ENCODE measurements at regions not wholly inside any gene's neighbourhood (a gene's known extent, or its start where the extent isn't known, plus 50 kb on each side); places are given as distances from the start of the nearest gene placed in this dataset.
A peak's percentile ranks its signal among the peaks of the same experiment; 100 is the strongest.

- Histone ChIP-seq H3K27ac (no peak overlapping the region), H3K4me3 (no peak overlapping the region), H3K36me3 (no peaks in the 10 kb centered on the region), H3K4me1 (no peaks in the 10 kb centered on the region), H3K9me3 (no peaks in the 10 kb centered on the region), H3K27me3 (no peaks in the 10 kb centered on the region)
- DNase-seq (no peak), ATAC-seq (ENCODE audit: low FRiP score in 2 of 2) (no peak)
- WGBS, 2 donors: 81 to 87% methylated on average over 3 of the region's 3 CpGs
- TF ChIP-seq POLR2A (IDR thresholded peaks at IDR 0.05) (no peak), CTCF (IDR thresholded peaks at IDR 0.05) (no peak)
Measured at GRCh38 chr10:52484206-52485065, 170.4 kb downstream of the DKK1 start.

DNA sequence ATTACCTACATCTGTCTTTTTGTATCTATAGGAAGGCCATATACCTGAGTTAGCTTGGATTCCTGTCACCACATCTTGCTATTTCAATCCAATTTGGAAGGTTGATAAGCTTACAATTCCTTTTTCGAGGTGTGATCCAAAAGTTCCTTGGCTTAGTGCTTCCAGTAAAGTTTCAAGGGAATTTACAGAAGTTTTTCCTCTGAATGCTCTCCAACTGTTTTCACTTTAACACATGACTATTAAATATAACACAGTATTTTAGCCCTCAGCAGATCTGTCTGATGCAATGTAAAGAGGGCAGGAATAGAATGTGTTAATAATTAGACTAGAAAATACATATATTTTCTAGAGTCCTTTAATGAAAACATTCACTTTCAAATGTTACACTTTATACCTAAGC is 171.4 kb downstream of the DKK1 start:
- 64 to 76% methylated on average over 1 of the region's 1 CpG for WGBS, 2 donors
- H3K27ac ChIP-seq: no peak overlapping the region
- ATAC-seq (ENCODE audit: low FRiP score in 2 of 2): no peak
- TF ChIP-seq EP300 (IDR thresholded peaks at IDR 0.05) (no peak), POLR2A (IDR thresholded peaks at IDR 0.05) (no peak), POLR2AphosphoS5 (IDR thresholded peaks at IDR 0.05) (no peak), CTCF (IDR thresholded peaks at IDR 0.05) (no peak)
- no peaks in the 10 kb centered on the region for H3K36me3 ChIP-seq
- H3K4me3 ChIP-seq: no peak overlapping the region
- H3K9me3 ChIP-seq: no peaks in the 10 kb centered on the region
- DNase-seq: no peak
- H3K4me1 ChIP-seq: no peaks in the 10 kb centered on the region
- H3K27me3 ChIP-seq: no peaks in the 10 kb centered on the region

DNA sequence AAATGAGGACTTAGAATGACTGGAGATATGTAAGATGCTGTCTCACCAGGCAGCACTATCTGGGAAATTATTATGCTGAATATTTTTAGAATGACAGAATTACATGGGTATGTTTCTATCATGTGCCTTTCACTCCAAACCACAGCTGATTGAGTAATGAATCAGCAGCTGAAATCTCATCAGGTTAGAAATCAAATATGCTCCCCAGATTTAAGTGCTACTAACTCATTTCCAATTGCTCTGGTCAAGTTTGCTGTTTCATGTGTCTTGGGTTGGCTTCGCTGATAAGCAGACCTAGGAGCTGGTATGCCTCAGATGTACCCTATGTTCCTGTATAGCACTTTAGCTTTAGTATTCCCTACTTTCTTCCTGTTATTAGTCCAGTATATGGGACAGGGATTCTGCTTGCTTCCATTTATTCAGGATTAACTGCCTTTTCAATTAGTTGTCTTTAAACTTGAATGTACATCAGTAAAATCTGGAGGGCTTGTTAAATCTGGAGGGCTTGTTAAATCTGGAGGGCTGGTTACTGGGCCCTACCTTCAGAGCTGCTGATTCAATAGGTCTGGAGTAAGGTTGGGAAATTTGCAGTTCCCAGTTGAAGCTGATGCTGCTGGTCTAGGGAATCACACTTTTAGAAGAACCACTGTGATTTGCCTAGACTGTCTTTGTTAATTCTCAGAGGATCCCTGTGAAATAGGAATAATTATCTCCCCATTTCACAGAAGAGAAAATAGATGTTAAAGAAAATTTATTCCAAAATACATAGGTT is 172.9 kb downstream of the DKK1 start:
- WGBS, 2 donors: 85 to 89% methylated on average over 1 of the region's 1 CpG
- ATAC-seq (ENCODE audit: low FRiP score in 2 of 2) (peak in 1 of 2 donors; percentile 75), DNase-seq (no peak)
- no peaks in the 10 kb centered on the region for H3K36me3 ChIP-seq
- no peaks in the 10 kb centered on the region for H3K9me3 ChIP-seq
- H3K27ac ChIP-seq: no peak overlapping the region
- TF ChIP-seq POLR2AphosphoS5 (IDR thresholded peaks at IDR 0.05) (no peak), POLR2A (IDR thresholded peaks at IDR 0.05) (no peak)
- no peaks in the 10 kb centered on the region for H3K27me3 ChIP-seq
- no peak overlapping the region for H3K4me3 ChIP-seq
- H3K4me1 ChIP-seq: no peaks in the 10 kb centered on the region

DNA sequence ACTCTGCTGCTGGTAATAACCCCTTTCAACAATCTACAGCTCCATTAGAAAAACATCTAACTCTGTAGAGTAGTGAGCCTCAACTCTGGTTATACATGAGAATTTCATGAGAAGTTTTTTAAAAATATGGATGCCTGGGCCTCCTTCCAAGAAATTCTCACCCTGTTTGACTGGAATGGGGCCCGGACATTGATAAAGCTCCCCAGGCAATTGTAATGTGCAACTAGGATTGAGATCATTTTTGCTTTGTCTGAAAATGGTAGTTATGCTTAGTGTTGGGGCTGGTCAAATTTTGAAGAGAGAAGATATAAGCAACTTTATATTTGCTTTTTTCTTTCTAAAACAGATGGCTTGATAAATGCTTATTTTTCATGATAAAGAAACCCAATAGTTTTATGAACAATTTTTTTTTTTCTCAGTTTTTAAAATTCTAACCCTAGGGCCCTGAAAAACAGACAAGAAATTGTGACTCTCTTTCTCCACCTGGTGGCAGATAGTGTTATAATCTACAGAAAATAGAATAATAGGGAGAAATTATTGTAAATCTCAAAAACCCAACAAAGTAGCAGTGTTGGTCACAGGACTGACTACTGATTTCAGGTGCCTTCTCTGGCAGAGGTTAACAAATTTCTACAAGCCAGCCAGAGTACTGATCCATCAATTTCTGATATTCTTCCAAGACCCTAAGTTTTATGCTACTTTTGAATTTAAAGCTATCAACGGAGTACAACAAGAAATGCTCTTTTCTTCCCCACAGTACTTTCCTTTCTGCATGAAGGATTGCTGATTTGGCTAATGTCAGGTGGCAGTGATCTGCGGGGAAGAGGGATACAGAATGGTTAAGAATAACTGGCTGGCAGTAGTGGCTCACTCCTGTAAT is 174.8 kb downstream of the DKK1 start:
- peak in 1 of 2 donors; percentile 53 for ATAC-seq (ENCODE audit: low FRiP score in 2 of 2)
- DNase-seq: no peak
- Histone ChIP-seq H3K4me1 (no peaks in the 10 kb centered on the region), H3K9me3 (no peaks in the 10 kb centered on the region), H3K27ac (no peak overlapping the region), H3K36me3 (no peaks in the 10 kb centered on the region), H3K27me3 (no peaks in the 10 kb centered on the region), H3K4me3 (no peak overlapping the region)
- 49 to 65% methylated on average over 3 of the region's 3 CpGs for WGBS, 2 donors
- TF ChIP-seq CTCF (IDR thresholded peaks at IDR 0.05) (peak in 4 of 6 experiments; percentile 30 to 49 (median 45)), POLR2A (IDR thresholded peaks at IDR 0.05) (no peak)

Measured in upper lobe of left lung (tissue), 6 donors.